ENCODE measurements at regions not wholly inside any gene's neighbourhood (a gene's known extent, or its start where the extent isn't known, plus 50 kb on each side); places are given as distances from the start of the nearest gene placed in this dataset.

DNA sequence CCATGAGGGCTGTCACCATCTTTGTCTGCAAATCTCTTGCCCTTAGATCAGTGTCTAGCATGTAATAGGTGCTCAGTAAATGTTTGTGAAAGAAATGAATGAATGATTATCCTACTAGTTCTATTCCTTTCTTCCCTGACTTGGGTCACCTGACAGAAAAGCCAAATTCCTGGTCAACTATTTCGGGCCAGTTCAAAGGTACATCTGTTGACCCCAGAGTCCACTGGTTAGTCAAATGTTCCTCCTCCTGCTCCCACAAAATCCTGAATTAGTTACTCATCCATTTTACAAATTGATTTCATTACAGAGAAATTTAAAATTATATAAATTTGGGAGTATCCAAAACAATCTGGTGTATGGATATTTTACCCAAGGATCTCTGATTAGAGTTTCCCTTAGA lies 124.7 kb upstream of the NAV2 start (continued):
- TF ChIP-seq, protein P1, sequence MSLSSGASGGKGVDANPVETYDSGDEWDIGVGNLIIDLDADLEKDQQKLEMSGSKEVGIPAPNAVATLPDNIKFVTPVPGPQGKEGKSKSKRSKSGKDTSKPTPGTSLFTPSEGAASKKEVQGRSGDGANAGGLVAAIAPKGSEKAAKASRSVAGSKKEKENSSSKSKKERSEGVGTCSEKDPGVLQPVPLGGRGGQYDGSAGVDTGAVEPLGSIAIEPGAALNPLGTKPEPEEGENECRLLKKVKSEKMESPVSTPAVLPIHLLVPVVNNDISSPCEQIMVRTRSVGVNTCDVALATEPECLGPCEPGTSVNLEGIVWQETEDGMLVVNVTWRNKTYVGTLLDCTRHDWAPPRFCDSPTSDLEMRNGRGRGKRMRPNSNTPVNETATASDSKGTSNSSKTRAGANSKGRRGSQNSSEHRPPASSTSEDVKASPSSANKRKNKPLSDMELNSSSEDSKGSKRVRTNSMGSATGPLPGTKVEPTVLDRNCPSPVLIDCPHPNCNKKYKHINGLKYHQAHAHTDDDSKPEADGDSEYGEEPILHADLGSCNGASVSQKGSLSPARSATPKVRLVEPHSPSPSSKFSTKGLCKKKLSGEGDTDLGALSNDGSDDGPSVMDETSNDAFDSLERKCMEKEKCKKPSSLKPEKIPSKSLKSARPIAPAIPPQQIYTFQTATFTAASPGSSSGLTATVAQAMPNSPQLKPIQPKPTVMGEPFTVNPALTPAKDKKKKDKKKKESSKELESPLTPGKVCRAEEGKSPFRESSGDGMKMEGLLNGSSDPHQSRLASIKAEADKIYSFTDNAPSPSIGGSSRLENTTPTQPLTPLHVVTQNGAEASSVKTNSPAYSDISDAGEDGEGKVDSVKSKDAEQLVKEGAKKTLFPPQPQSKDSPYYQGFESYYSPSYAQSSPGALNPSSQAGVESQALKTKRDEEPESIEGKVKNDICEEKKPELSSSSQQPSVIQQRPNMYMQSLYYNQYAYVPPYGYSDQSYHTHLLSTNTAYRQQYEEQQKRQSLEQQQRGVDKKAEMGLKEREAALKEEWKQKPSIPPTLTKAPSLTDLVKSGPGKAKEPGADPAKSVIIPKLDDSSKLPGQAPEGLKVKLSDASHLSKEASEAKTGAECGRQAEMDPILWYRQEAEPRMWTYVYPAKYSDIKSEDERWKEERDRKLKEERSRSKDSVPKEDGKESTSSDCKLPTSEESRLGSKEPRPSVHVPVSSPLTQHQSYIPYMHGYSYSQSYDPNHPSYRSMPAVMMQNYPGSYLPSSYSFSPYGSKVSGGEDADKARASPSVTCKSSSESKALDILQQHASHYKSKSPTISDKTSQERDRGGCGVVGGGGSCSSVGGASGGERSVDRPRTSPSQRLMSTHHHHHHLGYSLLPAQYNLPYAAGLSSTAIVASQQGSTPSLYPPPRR (CRISPR knock-in tag; IDR thresholded peaks at IDR 0.05; ENCODE audit: borderline replicate concordance), result no peak

DNA sequence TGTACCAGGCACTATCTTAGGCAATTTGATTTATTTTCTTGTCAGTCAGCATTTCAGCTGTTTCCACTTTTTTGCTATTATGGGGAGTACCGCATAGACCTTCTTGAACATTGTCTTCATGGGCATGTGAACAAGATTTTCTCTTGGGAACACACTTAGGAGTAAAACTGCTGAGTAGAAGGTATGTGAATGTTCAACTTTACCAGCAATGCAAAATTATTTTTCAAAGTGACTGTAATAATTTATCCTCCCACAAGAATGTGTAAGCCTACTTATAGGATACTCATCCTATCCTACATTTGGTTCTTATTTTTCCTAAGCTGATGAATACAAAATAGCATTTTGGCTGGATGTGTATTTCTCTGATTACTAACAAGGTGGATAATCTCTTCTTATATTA lies 132.0 kb upstream of the NAV2 start:
- no TSS peak for BruUV-seq (replicated peaks)
- Histone ChIP-seq H3K27ac (ENCODE audit: extremely low read depth, low read depth, low read length) (no peak overlapping the region), H3K4me3 (no peak overlapping the region), H3K27me3 (ENCODE audit: control insufficient read depth in 2 of 2, insufficient read depth in 2 of 2, low read length in 2 of 2) (peaks cover 0 to 7% of the 10 kb centered on the region in 2 experiments; a peak in 1 of 5 replicates), H3K36me3 (ENCODE audit: control insufficient read depth, insufficient read depth, low read length) (no peaks in the 10 kb centered on the region), H3K4me1 (replicated peaks in 1 of 2; ENCODE audit: control insufficient read depth in 2 of 2, insufficient read depth in 2 of 2, low read length in 2 of 2) (no peaks in the 10 kb centered on the region), H3K79me2 (ENCODE audit: control insufficient read depth, insufficient read depth, low read length) (no peaks in the 10 kb centered on the region), H2AFZ (ENCODE audit: low read depth, low read length) (no peak overlapping the region), H3K4me2 (ENCODE audit: insufficient read depth, low read length) (no peak overlapping the region), H4K20me1 (replicated peaks; ENCODE audit: control insufficient read depth, insufficient read depth, low read length) (no peaks in the 10 kb centered on the region), H3K9me3 (replicated peaks; ENCODE audit: control insufficient read depth, insufficient read depth, low read depth, low read length) (no peaks in the 10 kb centered on the region), H3K9me1 (ENCODE audit: control insufficient read depth, insufficient read depth, low read length) (no peaks in the 10 kb centered on the region), H3K9ac (ENCODE audit: insufficient read depth in 1 of 2, low read depth in 2 of 2, low read length in 2 of 2) (no peak overlapping the region)
- no peak for ATAC-seq
- CTCF ChIA-PET (ENCODE audit: low intra/inter-chr PET ratio), result no interaction called here
- FAIRE-seq, result no peak
- intact Hi-C loops (cut with micrococcal nuclease) (no loop called here), in situ Hi-C loops (cut with MboI) (no loop called here)
- POLR2A ChIA-PET, result no interaction called here
- DNase-seq (ENCODE audit: extremely low read depth in 1 of 4, low spot score in 3 of 4), result no peak
- 0% methylated on average over 1 of the region's 1 CpG for WGBS (ENCODE audit: insufficient coverage, low coverage, missing lambda C conversion rate)
- TF ChIP-seq ZNF316 (IDR thresholded peaks at IDR 0.05) (peak; percentile 18; the same call in 1 of the 2 replicates), CTCFL (IDR thresholded peaks at IDR 0.05; ENCODE audit: borderline replicate concordance, insufficient read depth, low read depth, low read length, poor library complexity, severe bottlenecking) (no peak)
